Ovary (tissue), 7 donors: ENCODE measurements at regions not wholly inside any gene's neighbourhood (a gene's known extent, or its start where the extent isn't known, plus 50 kb on each side); places are given as distances from the start of the nearest gene placed in this dataset.

Source experiments
- DNase-seq, 5 donors: peaks; one replicate each; pipeline ENCODE4 v3.0.0-alpha.2; 2019 to 2020
- H3K27ac ChIP-seq, 2 donors: fragments of 200-600 bp; one replicate each; pipeline versions ENCODE4 v1.5.1 to v1.8.0; 2019 to 2022
- H3K27me3 ChIP-seq: fragments of 200-600 bp; one replicate; pipeline ENCODE4 v1.8.0; 2022
- H3K36me3 ChIP-seq: fragments of 200-600 bp; sonication (generic); one replicate; pipeline ENCODE4 v1.5.1; 2019
- H3K4me1 ChIP-seq: one replicate; pipeline ENCODE4 v1.8.1; 2013; ENCODE audit warnings: mild to moderate bottlenecking, moderate library complexity; ENCODE audit not compliant: insufficient read depth
- H3K4me3 ChIP-seq: fragments of 200-600 bp; sonication (generic); one replicate; pipeline ENCODE4 v1.5.1; 2017
- H3K9me3 ChIP-seq, 2 donors: fragments of 200-600 bp in 1 of 2; sonication (generic) in 1 of 2; one replicate each; pipeline versions ENCODE4 v1.5.1 to v1.8.1; 2013 to 2019; ENCODE audit warnings: mild to moderate bottlenecking in 1 of 2, moderate library complexity in 1 of 2
- EP300 ChIP-seq: sonication (generic); formaldehyde crosslinking; IDR thresholded peaks from one replicate; pipeline ENCODE4 v1.6.1; 2017; ENCODE audit warnings: antibody characterized with exemption
- POLR2A ChIP-seq: fragments of 450-650 bp; IDR thresholded peaks from one replicate; pipeline ENCODE4 v1.6.1; 2017; ENCODE audit warnings: antibody characterized with exemption, mild to moderate bottlenecking, moderate library complexity
- WGBS, 3 donors: extraction: QIAGEN DNeasy Blood & Tissue Kit in 1 of 3; methylation state at CpG; one replicate each; pipeline versions ENCODE4 v1.1.5 to v1.1.7; 2013 to 2017; 5-methylcytosine and 5-hydroxymethylcytosine counted together
- intact Hi-C, 4 donors: fragments of 100-400 bp; cut with DNase I; formaldehyde crosslinking; loops; one replicate each; pipeline versions ENCODE4 v1.11.0 to v1.15.1; 2022 to 2023
- TF ChIP-seq, protein P1 (sequence below), 3 donors: fragments of 450-650 bp in 2 of 3; fragments of 200-600 bp in 1 of 3; IDR thresholded peaks; one replicate each; pipeline versions ENCODE4 v1.5.1 to v1.8.0; 2016 to 2022; ENCODE audit warnings: antibody characterized with exemption in 3 of 3, mild to moderate bottlenecking in 1 of 3
- donor health status: DM: no; HTN: no; CAD: no; lungs with moderate emphysema.
- donor health status: DM: no; HTN: no; CAD: no.
- donor health status: Bipolar disorder and iron deficiency.
- donor health status: DM: no; HTN: no; CAD: no.
- donor health status: DM: yes; HTN: yes; CAD: no.

DNA sequence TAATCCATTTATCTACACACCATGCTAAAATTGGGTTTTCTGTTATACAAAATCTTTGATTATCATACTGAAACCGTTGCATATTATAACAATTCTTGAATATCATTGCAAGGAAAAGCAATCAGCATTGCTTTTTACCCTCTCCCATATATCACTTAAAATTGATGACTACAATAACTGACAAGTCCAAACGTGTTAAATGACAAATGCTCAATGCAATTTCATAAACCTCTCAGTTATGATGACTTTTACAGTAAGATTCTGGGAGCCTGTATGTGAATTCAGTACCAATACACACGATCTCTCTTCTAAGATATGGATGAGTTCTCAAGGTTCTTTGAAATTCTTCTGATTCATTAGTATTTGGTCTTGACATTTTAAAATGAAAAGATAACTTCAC, 368.5 kb upstream of the TRIB2 start:
- Histone ChIP-seq H3K27ac (no peak overlapping the region), H3K27me3 (no peaks in the 10 kb centered on the region), H3K4me1 (no peaks in the 10 kb centered on the region), H3K9me3 (no peaks in the 10 kb centered on the region), H3K4me3 (no peak overlapping the region), H3K36me3 (no peaks in the 10 kb centered on the region)
- 77 to 79% (median 78%) methylated on average over 3 of the region's 3 CpGs for WGBS, 3 donors
- intact Hi-C loops = no loop called here
- no peak for DNase-seq
- TF ChIP-seq POLR2A (no peak), EP300 (no peak)
- TF ChIP-seq, protein P1, sequence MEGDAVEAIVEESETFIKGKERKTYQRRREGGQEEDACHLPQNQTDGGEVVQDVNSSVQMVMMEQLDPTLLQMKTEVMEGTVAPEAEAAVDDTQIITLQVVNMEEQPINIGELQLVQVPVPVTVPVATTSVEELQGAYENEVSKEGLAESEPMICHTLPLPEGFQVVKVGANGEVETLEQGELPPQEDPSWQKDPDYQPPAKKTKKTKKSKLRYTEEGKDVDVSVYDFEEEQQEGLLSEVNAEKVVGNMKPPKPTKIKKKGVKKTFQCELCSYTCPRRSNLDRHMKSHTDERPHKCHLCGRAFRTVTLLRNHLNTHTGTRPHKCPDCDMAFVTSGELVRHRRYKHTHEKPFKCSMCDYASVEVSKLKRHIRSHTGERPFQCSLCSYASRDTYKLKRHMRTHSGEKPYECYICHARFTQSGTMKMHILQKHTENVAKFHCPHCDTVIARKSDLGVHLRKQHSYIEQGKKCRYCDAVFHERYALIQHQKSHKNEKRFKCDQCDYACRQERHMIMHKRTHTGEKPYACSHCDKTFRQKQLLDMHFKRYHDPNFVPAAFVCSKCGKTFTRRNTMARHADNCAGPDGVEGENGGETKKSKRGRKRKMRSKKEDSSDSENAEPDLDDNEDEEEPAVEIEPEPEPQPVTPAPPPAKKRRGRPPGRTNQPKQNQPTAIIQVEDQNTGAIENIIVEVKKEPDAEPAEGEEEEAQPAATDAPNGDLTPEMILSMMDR (IDR thresholded peaks at IDR 0.05) = no peak

DNA sequence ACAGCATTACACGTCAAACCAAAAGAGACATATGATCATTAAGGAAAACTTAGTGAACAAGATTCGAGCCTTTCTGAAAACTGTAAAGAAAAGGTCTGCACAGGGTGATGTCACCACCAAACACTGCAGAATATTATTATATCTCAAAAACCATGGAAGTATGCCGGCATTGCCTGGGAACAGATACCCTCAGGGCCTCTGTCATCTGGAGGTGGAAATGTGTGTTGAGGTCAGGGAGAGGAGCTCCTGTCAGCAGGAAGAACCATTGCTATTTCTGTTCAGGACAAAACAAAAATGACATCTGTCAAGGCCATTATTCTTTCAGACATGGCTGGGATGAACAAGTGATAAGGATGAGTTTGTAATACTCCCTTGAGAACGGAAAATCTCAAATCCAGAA, 365.9 kb upstream of the TRIB2 start:
- no peaks in the 10 kb centered on the region for H3K9me3 ChIP-seq
- WGBS, 3 donors = 84 to 96% (median 92%) methylated on average over 4 of the region's 4 CpGs

DNA sequence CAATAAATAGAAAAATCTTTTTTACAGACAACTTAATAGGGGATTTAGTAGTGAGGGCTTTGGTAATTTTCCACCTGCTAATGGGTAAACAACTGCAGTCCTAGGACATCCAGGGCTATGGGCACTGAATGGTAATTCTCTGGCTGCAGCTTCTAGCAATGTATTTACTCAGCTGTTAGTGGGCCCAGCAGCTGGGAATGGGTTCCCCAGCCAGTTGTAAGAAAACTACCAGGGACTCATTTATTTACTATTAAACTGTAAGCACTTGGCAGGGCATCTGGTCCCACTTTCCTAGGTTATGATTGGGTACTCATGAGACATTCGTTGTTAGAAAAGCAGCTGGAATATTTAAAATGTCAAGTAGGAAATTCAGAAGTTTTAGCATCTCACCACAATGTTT, 363.8 kb upstream of the TRIB2 start:
- Histone ChIP-seq H3K36me3 (no peaks in the 10 kb centered on the region), H3K9me3 (no peaks in the 10 kb centered on the region), H3K4me3 (no peak overlapping the region), H3K4me1 (no peaks in the 10 kb centered on the region), H3K27ac (no peak overlapping the region), H3K27me3 (peaks cover 2% of the 10 kb centered on the region)
- intact Hi-C loops = no loop called here
- DNase-seq = no peak
- TF ChIP-seq POLR2A (no peak), EP300 (no peak)
- TF ChIP-seq, protein P1 (IDR thresholded peaks at IDR 0.05) = no peak
- 6 to 17% (median 13%) methylated on average over 1 of the region's 1 CpG for WGBS, 3 donors

More for the DNA sequence above, 365.9 kb upstream of the TRIB2 start:
- H3K36me3 ChIP-seq = no peaks in the 10 kb centered on the region
- H3K27me3 ChIP-seq = peaks cover 2% of the 10 kb centered on the region
- TF ChIP-seq, protein P1 (IDR thresholded peaks at IDR 0.05) = no peak
- no peak for TF ChIP-seq POLR2A
- no peak for TF ChIP-seq EP300
- H3K4me1 ChIP-seq = no peaks in the 10 kb centered on the region
- H3K4me3 ChIP-seq = no peak overlapping the region
- no peak overlapping the region for H3K27ac ChIP-seq
- intact Hi-C loops = no loop called here
- no peak for DNase-seq

DNA sequence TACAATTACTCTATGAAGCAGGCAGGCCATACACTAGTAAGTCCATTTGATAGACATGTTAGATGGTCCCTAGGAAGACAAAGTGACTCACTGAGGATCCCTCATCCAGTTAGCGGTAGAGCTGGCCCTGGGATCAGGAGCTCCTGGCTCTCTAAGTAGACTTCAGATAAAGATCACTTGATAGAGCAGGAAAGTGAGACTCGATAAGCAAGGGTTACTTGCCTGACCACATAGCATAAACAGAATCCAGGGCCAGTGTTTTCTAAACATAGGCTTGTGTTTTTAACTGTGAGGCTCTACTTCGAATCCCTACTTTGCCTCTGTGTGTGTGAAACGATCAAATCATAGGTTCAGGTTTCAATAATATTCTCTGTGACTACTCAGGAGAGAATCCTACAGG, 355.2 kb upstream of the TRIB2 start:
- DNase-seq = no peak
- no peak for TF ChIP-seq EP300
- TF ChIP-seq POLR2A = no peak
- TF ChIP-seq, protein P1 (IDR thresholded peaks at IDR 0.05) = no peak
- Histone ChIP-seq H3K4me1 (no peaks in the 10 kb centered on the region), H3K27ac (no peak overlapping the region), H3K9me3 (no peaks in the 10 kb centered on the region), H3K36me3 (no peaks in the 10 kb centered on the region), H3K4me3 (no peak overlapping the region), H3K27me3 (no peaks in the 10 kb centered on the region)
- intact Hi-C loops = no loop called here
- WGBS, 3 donors = 58 to 81% (median 68%) methylated on average over 4 of the region's 4 CpGs

DNA sequence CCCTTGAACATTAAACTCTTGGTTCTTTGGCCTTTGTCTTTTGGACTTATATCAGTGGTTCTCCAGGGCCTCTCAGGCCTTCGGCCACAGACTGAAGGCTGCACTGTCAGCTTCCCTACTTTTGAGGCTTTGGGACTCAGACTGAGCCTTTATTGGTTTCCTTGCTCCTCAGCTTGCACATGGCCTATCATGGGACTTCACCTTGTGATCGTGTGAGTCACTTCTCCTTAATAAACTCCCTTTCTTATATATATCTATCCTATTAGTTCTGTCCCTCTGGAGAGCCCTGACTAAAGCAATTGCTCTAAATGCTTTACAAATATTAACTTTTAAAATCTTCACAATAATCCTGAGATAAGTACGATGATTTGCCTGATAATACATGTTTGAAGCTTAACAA, 353.6 kb upstream of the TRIB2 start:
- H3K9me3 ChIP-seq = no peaks in the 10 kb centered on the region
- DNase-seq = no peak
- TF ChIP-seq EP300 (no peak), POLR2A (no peak)
- TF ChIP-seq, protein P1 (IDR thresholded peaks at IDR 0.05) = no peak
- 92 to 97% (median 95%) methylated on average over 3 of the region's 3 CpGs for WGBS, 3 donors
- H3K36me3 ChIP-seq = no peaks in the 10 kb centered on the region
- no peaks in the 10 kb centered on the region for H3K4me1 ChIP-seq
- intact Hi-C loops = no loop called here
- H3K27ac ChIP-seq = no peak overlapping the region
- H3K27me3 ChIP-seq = no peaks in the 10 kb centered on the region
- no peak overlapping the region for H3K4me3 ChIP-seq
